ENCODE measurements at regions not wholly inside any gene's neighbourhood (a gene's known extent, or its start where the extent isn't known, plus 50 kb on each side); places are given as distances from the start of the nearest gene placed in this dataset.

DNA sequence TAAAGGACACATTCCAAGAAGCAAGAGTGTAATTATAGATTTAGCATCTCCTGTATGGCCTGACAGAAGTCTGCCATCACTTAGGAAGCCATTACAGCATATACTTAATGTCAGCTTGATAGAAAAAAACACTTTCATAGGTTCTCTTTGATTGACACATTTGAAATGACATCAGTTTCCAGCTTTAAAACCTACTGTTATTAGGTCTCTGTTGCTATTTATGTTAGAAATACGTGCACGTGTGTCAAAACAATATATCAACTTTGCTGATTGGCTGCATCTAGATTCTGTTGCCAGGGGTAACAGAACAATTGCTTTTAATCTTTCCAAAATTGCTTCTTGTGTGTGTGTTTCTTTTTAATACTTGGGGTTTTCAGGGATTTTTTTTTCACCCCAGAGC lies 389.3 kb upstream of the ATP11B start:
- TF ChIP-seq, protein P1, sequence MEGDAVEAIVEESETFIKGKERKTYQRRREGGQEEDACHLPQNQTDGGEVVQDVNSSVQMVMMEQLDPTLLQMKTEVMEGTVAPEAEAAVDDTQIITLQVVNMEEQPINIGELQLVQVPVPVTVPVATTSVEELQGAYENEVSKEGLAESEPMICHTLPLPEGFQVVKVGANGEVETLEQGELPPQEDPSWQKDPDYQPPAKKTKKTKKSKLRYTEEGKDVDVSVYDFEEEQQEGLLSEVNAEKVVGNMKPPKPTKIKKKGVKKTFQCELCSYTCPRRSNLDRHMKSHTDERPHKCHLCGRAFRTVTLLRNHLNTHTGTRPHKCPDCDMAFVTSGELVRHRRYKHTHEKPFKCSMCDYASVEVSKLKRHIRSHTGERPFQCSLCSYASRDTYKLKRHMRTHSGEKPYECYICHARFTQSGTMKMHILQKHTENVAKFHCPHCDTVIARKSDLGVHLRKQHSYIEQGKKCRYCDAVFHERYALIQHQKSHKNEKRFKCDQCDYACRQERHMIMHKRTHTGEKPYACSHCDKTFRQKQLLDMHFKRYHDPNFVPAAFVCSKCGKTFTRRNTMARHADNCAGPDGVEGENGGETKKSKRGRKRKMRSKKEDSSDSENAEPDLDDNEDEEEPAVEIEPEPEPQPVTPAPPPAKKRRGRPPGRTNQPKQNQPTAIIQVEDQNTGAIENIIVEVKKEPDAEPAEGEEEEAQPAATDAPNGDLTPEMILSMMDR (IDR thresholded peaks at IDR 0.05) = no peak
- TF ChIP-seq POLR2A (IDR thresholded peaks at IDR 0.05; ENCODE audit: low read depth) = no peak
- no peak for TF ChIP-seq POLR2AphosphoS5 (IDR thresholded peaks at IDR 0.05)
- no peak for TF ChIP-seq EP300 (IDR thresholded peaks at IDR 0.05)

Measured in esophagus muscularis mucosa (tissue), 4 donors.